Activated gamma-delta T cell treated with anti-CD3 and anti-CD28 coated beads, Interleukin-2, amount 50 U/mL, for 16 hours (primary cell): ENCODE measurements at regions not wholly inside any gene's neighbourhood (a gene's known extent, or its start where the extent isn't known, plus 50 kb on each side); places are given as distances from the start of the nearest gene placed in this dataset.
"Not testable (repeated sequence)": the region's sequence is repeated elsewhere in the genome, so short reads cannot be mapped to it uniquely, and the experiment has no call there.

ENCODE experiments used
- DNase-seq: peaks from one replicate; pipeline ENCODE4 v3.0.0-alpha.2; 2020; ENCODE audit warnings: low read depth

GRCh38 chr5:126104341-126104740 is 318.9 kb upstream of the GRAMD2B start:
- DNase-seq, result no peak

GRCh38 chr5:126104951-126105350 is 318.3 kb upstream of the GRAMD2B start:
- DNase-seq, result no peak

- no peak for DNase-seq
Observed at GRCh38 chr5:126106029-126106428, 317.2 kb upstream of the GRAMD2B start.

- no peak for DNase-seq
Observed at GRCh38 chr5:126107381-126107780, 315.8 kb upstream of the GRAMD2B start.

- DNase-seq, result no peak
Observed at GRCh38 chr5:126108470-126108869, 314.7 kb upstream of the GRAMD2B start.

- DNase-seq, result no peak
Observed at GRCh38 chr5:126115059-126115629, 308.1 kb upstream of the GRAMD2B start.

GRCh38 chr5:126117044-126117443 is 306.2 kb upstream of the GRAMD2B start:
- DNase-seq, result no peak

GRCh38 chr5:126119887-126120442 is 303.2 kb upstream of the GRAMD2B start:
- DNase-seq, result no peak

GRCh38 chr5:126120939-126121338 is 302.3 kb upstream of the GRAMD2B start:
- DNase-seq, result no peak

GRCh38 chr5:126122942-126123341 is 300.3 kb upstream of the GRAMD2B start:
- no peak for DNase-seq

GRCh38 chr5:126124706-126125345 is 298.4 kb upstream of the GRAMD2B start:
- no peak for DNase-seq

- DNase-seq, result no peak
Observed at GRCh38 chr5:126125407-126125806, 297.8 kb upstream of the GRAMD2B start.

GRCh38 chr5:126126574-126126973 is 296.6 kb upstream of the GRAMD2B start:
- no peak for DNase-seq

- not testable (repeated sequence) for DNase-seq
Observed at GRCh38 chr5:126127371-126127770, 295.8 kb upstream of the GRAMD2B start.

- no peak for DNase-seq
Observed at GRCh38 chr5:126129431-126129830, 293.8 kb upstream of the GRAMD2B start.

- DNase-seq, result no peak
Observed at GRCh38 chr5:126133424-126133823, 289.8 kb upstream of the GRAMD2B start.

- no peak for DNase-seq
Observed at GRCh38 chr5:126137891-126138280, 285.3 kb upstream of the GRAMD2B start.

- DNase-seq, result no peak
Observed at GRCh38 chr5:126138281-126138931, 284.8 kb upstream of the GRAMD2B start.

GRCh38 chr5:126139086-126139485 is 284.1 kb upstream of the GRAMD2B start:
- no peak for DNase-seq

GRCh38 chr5:126139773-126140172 is 283.4 kb upstream of the GRAMD2B start:
- no peak for DNase-seq

- DNase-seq, result no peak
Observed at GRCh38 chr5:126143622-126144021, 279.6 kb upstream of the GRAMD2B start.

GRCh38 chr5:126150319-126150718 is 272.9 kb upstream of the GRAMD2B start:
- DNase-seq, result not testable (repeated sequence)

- DNase-seq, result not testable (repeated sequence)
Observed at GRCh38 chr5:126155298-126155697, 267.9 kb upstream of the GRAMD2B start.
